Body of pancreas (tissue), 4 donors: ENCODE measurements at regions not wholly inside any gene's neighbourhood (a gene's known extent, or its start where the extent isn't known, plus 50 kb on each side); places are given as distances from the start of the nearest gene placed in this dataset.

Source experiments
- ATAC-seq: fragments of 150-250 bp; one replicate; pipeline ENCODE4 v1.9.1; 2016
- DNase-seq, 4 donors: peaks; one replicate each; pipeline ENCODE4 v3.0.0-alpha.2; 2019
- H3K27ac ChIP-seq, 4 donors: fragments of 200-600 bp; sonication (generic); 1 replicate in 3 of 4; 2 replicates in 1 of 4; pipeline versions ENCODE4 v1.5.1 to v1.6.1; 2016 to 2019; ENCODE audit warnings: mild to moderate bottlenecking in 1 of 4, mixed read lengths in 1 of 4, moderate library complexity in 1 of 4
- H3K27me3 ChIP-seq, 2 donors: fragments of 200-600 bp; sonication (generic); one replicate each; pipeline ENCODE4 v1.6.0; 2016; ENCODE audit warnings: mild to moderate bottlenecking in 1 of 2
- H3K36me3 ChIP-seq, 2 donors: fragments of 200-600 bp; sonication (generic); replicated peaks in 1 of 2; 2 replicates each; pipeline ENCODE4 v1.5.1; 2016; ENCODE audit warnings: low read depth in 2 of 2; ENCODE audit not compliant: insufficient read depth in 1 of 2
- H3K4me1 ChIP-seq: fragments of 200-600 bp; sonication (generic); one replicate; pipeline ENCODE4 v1.6.0; 2016
- H3K4me3 ChIP-seq, 2 donors: fragments of 200-600 bp; sonication (generic); 1 replicate in 1 of 2; 2 replicates in 1 of 2; pipeline ENCODE4 v1.5.1; 2016 to 2019
- H3K9me3 ChIP-seq, 3 donors: fragments of 200-600 bp; sonication (generic); 1 replicate in 2 of 3; 2 replicates in 1 of 3; pipeline ENCODE4 v1.5.1; 2016
- CTCF ChIP-seq, 7 experiments: fragments of 450-650 bp in 4 of 7; fragments of 200-600 bp in 3 of 7; sonication (generic) in 3 of 7; IDR thresholded peaks; one replicate each; pipeline ENCODE4 v1.5.1; 2016 to 2019; ENCODE audit warnings: antibody characterized with exemption in 7 of 7
- POLR2A ChIP-seq, 3 donors: fragments of 450-650 bp; IDR thresholded peaks; one replicate each; pipeline ENCODE4 v1.6.1; 2016; ENCODE audit warnings: antibody characterized with exemption in 3 of 3, mild to moderate bottlenecking in 2 of 3
- WGBS, 2 donors: methylation state at CpG; one replicate each; pipeline ENCODE4 v1.1.5; 2017; 5-methylcytosine and 5-hydroxymethylcytosine counted together
- intact Hi-C: fragments of 100-400 bp; cut with DNase I; formaldehyde crosslinking; loops from one replicate; pipeline ENCODE4 v1.15.1; 2023

- ATAC-seq (no peak), DNase-seq (no peak)
- H3K4me3 ChIP-seq, result no peak overlapping the region
- 75 to 77% methylated on average over 5 to 7 of the region's 7 CpGs for WGBS, 2 donors
- intact Hi-C loops, result no loop called here
- no peaks in the 10 kb centered on the region for H3K36me3 ChIP-seq
- H3K4me1 ChIP-seq, result no peaks in the 10 kb centered on the region
- H3K27ac ChIP-seq, result no peak overlapping the region
- no peaks in the 10 kb centered on the region for H3K27me3 ChIP-seq
- TF ChIP-seq CTCF (IDR thresholded peaks at IDR 0.05) (no peak), POLR2A (IDR thresholded peaks at IDR 0.05) (no peak)
- H3K9me3 ChIP-seq, result no peaks in the 10 kb centered on the region
These were observed 476.3 kb downstream of the EPHA5 start for GRCh38 chr4:65193985-65194384.

- no peak for DNase-seq
- no peak overlapping the region for H3K27ac ChIP-seq
- ATAC-seq, result no peak
- no peak overlapping the region for H3K4me3 ChIP-seq
- H3K9me3 ChIP-seq, result no peaks in the 10 kb centered on the region
- 92 to 98% methylated on average over 2 of the region's 2 CpGs for WGBS, 2 donors
- H3K27me3 ChIP-seq, result no peaks in the 10 kb centered on the region
- intact Hi-C loops, result no loop called here
- TF ChIP-seq CTCF (IDR thresholded peaks at IDR 0.05) (no peak), POLR2A (IDR thresholded peaks at IDR 0.05) (no peak)
- no peaks in the 10 kb centered on the region for H3K4me1 ChIP-seq
- H3K36me3 ChIP-seq, result no peaks in the 10 kb centered on the region
These were observed 479.5 kb downstream of the EPHA5 start for GRCh38 chr4:65190780-65191179.

- H3K4me3 ChIP-seq, result no peak overlapping the region
- no peaks in the 10 kb centered on the region for H3K4me1 ChIP-seq
- WGBS, 2 donors, result 74 to 78% methylated on average over 5 of the region's 5 CpGs
- DNase-seq (no peak), ATAC-seq (no peak)
- intact Hi-C loops, result no loop called here
- H3K36me3 ChIP-seq, result no peaks in the 10 kb centered on the region
- no peak overlapping the region for H3K27ac ChIP-seq
- H3K27me3 ChIP-seq, result no peaks in the 10 kb centered on the region
- TF ChIP-seq CTCF (IDR thresholded peaks at IDR 0.05) (no peak), POLR2A (IDR thresholded peaks at IDR 0.05) (no peak)
- no peaks in the 10 kb centered on the region for H3K9me3 ChIP-seq
These were observed 494.7 kb downstream of the EPHA5 start for GRCh38 chr4:65175585-65175984.

GRCh38 chr4:65170768-65171514, 499.3 kb downstream of the EPHA5 start:
- 84 to 95% methylated on average over 6 of the region's 6 CpGs for whole genome bisulfite sequencing, 2 donors
- H3K4me1 ChIP-seq, result no peaks in the 10 kb centered on the region
- DNase-seq, result no peak

More at GRCh38 chr4:65170768-65171514, 499.3 kb downstream of the EPHA5 start:
- no peak for ATAC-seq
- Histone ChIP-seq H3K9me3 (no peaks in the 10 kb centered on the region), H3K36me3 (no peaks in the 10 kb centered on the region), H3K27ac (no peak overlapping the region), H3K27me3 (no peaks in the 10 kb centered on the region), H3K4me3 (no peak overlapping the region)
- TF ChIP-seq CTCF (IDR thresholded peaks at IDR 0.05) (no peak), POLR2A (IDR thresholded peaks at IDR 0.05) (no peak)
- intact Hi-C loops, result no loop called here
